Cardiac septum (tissue), 1 donor: ENCODE measurements at regions not wholly inside any gene's neighbourhood (a gene's known extent, or its start where the extent isn't known, plus 50 kb on each side); places are given as distances from the start of the nearest gene placed in this dataset.

Experiments used
- DNase-seq: peaks from one replicate; pipeline ENCODE4 v3.0.0-alpha.2; 2020; ENCODE audit warnings: low spot score
- intact Hi-C: fragments of 100-400 bp; cut with DNase I; formaldehyde crosslinking; loops from one replicate; pipeline ENCODE4 v1.14.0; 2022
- donor health status: DM: no; HTN: no; CAD: no.

GRCh38 chr16:54815177-54815576 is 115.5 kb upstream of the IRX5 start:
- intact Hi-C loops: loop anchor here (10.0 kb wide), 2 partner anchors 390 to 530 kb away; partner anchors contain the start of gene IRX3
- no peak for DNase-seq

GRCh38 chr16:54813778-54814177 is 116.9 kb upstream of the IRX5 start:
- intact Hi-C loops: loop anchor here (10.0 kb wide), 2 partner anchors 389 to 529 kb away; partner anchors contain the start of gene IRX3
- DNase-seq: no peak

- intact Hi-C loops: loop anchor here (10.0 kb wide), 2 partner anchors 387 to 527 kb away; partner anchors contain the start of gene IRX3
- DNase-seq: no peak
Measured at GRCh38 chr16:54812229-54812628, 118.4 kb upstream of the IRX5 start.

GRCh38 chr16:54808890-54809289 is 121.8 kb upstream of the IRX5 start:
- DNase-seq: no peak
- intact Hi-C loops: no loop called here

- DNase-seq: no peak
- intact Hi-C loops: no loop called here
Measured at GRCh38 chr16:54806881-54807360, 123.7 kb upstream of the IRX5 start.

GRCh38 chr16:54806378-54806777 is 124.3 kb upstream of the IRX5 start:
- DNase-seq: no peak
- intact Hi-C loops: no loop called here

- intact Hi-C loops: no loop called here
- DNase-seq: no peak
Measured at GRCh38 chr16:54805648-54806047, 125.0 kb upstream of the IRX5 start.

GRCh38 chr16:54801057-54801844 is 129.4 kb upstream of the IRX5 start:
- intact Hi-C loops: no loop called here
- no peak for DNase-seq

GRCh38 chr16:54798267-54798666 is 132.4 kb upstream of the IRX5 start:
- intact Hi-C loops: no loop called here
- no peak for DNase-seq

GRCh38 chr16:54796211-54796610 is 134.5 kb upstream of the IRX5 start:
- intact Hi-C loops: no loop called here
- no peak for DNase-seq

GRCh38 chr16:54792811-54793210 is 137.9 kb upstream of the IRX5 start:
- intact Hi-C loops: no loop called here

GRCh38 chr16:54787045-54787444 is 143.6 kb upstream of the IRX5 start:
- no peak for DNase-seq

More at GRCh38 chr16:54792811-54793210, 137.9 kb upstream of the IRX5 start:
- no peak for DNase-seq

GRCh38 chr16:54783980-54784379 is 146.7 kb upstream of the IRX5 start:
- intact Hi-C loops: no loop called here
- DNase-seq: no peak

More at GRCh38 chr16:54787045-54787444, 143.6 kb upstream of the IRX5 start:
- intact Hi-C loops: no loop called here

- intact Hi-C loops: no loop called here
- no peak for DNase-seq
Measured at GRCh38 chr16:54783226-54783625, 147.4 kb upstream of the IRX5 start.

GRCh38 chr16:54780266-54780665 is 150.4 kb upstream of the IRX5 start:
- DNase-seq: no peak
- intact Hi-C loops: no loop called here

- intact Hi-C loops: no loop called here
- DNase-seq: no peak
Measured at GRCh38 chr16:54779549-54779948, 151.1 kb upstream of the IRX5 start.

- no peak for DNase-seq
- intact Hi-C loops: no loop called here
Measured at GRCh38 chr16:54774768-54775167, 155.9 kb upstream of the IRX5 start.

- no peak for DNase-seq
- intact Hi-C loops: no loop called here
Measured at GRCh38 chr16:54772400-54772799, 158.3 kb upstream of the IRX5 start.

- intact Hi-C loops: no loop called here
- no peak for DNase-seq
Measured at GRCh38 chr16:54766355-54766754, 164.3 kb upstream of the IRX5 start.

GRCh38 chr16:54750249-54750648 is 180.4 kb upstream of the IRX5 start:
- intact Hi-C loops: no loop called here
- no peak for DNase-seq

GRCh38 chr16:54748611-54749190 is 182.0 kb upstream of the IRX5 start:
- intact Hi-C loops: no loop called here
- DNase-seq: no peak
